ENCODE measurements at regions not wholly inside any gene's neighbourhood (a gene's known extent, or its start where the extent isn't known, plus 50 kb on each side); places are given as distances from the start of the nearest gene placed in this dataset.

- no peak for TF ChIP-seq CTCF (conservative IDR thresholded peaks at IDR 0.05)
- TF ChIP-seq ZFX (IDR thresholded peaks at IDR 0.05) = no peak
These were observed 284.8 kb upstream of the DIO3 start for GRCh38 chr14:101276309-101277091.
